Pancreas (tissue), 10 donors: ENCODE measurements at regions not wholly inside any gene's neighbourhood (a gene's known extent, or its start where the extent isn't known, plus 50 kb on each side); places are given as distances from the start of the nearest gene placed in this dataset.
"Not testable (repeated sequence)": the region's sequence is repeated elsewhere in the genome, so short reads cannot be mapped to it uniquely, and the experiment has no call there.

Source experiments
- ATAC-seq, 4 donors: fragments of 200-7000 bp; cut with Tn5 transposase; one replicate each; pipeline versions ENCODE4 v1.8.0 to v1.9.1; 2020; ENCODE audit warnings: mild to moderate bottlenecking in 4 of 4, moderate library complexity in 4 of 4
- DNase-seq, 6 donors: peaks; one replicate each; pipeline ENCODE4 v3.0.0-alpha.2; 2020
- FAIRE-seq: peaks from 2 replicates; lab custom pipeline; 2012; peaks lifted over from hg19 to GRCh38; lab: Jason Lieb, UNC
- H3K27ac ChIP-seq, 4 donors: fragments of 200-600 bp; sonication (generic); 1 replicate in 3 of 4; 2 replicates in 1 of 4; pipeline versions ENCODE4 v1.5.0 to v1.8.0; 2020
- H3K27me3 ChIP-seq, 4 donors: fragments of 200-600 bp; one replicate each; pipeline ENCODE4 v1.8.0; 2021
- H3K36me3 ChIP-seq, 3 donors: fragments of 200-600 bp; sonication (generic) in 1 of 3; one replicate each; pipeline versions ENCODE4 v1.5.0 to v1.8.0; 2020 to 2021
- H3K4me1 ChIP-seq, 3 donors: fragments of 200-600 bp; one replicate each; pipeline ENCODE4 v1.8.0; 2021
- H3K4me3 ChIP-seq, 4 donors: fragments of 200-600 bp; sonication (generic) in 2 of 4; one replicate each; pipeline versions ENCODE4 v1.5.0 to v1.8.0; 2020 to 2021
- H3K9me3 ChIP-seq, 4 donors: fragments of 200-600 bp; one replicate each; pipeline ENCODE4 v1.8.0; 2021
- WGBS, 2 donors: extraction: QIAGEN DNeasy Blood & Tissue Kit; methylation state at CpG; one replicate each; pipeline ENCODE4 v1.1.7; 2013; 5-methylcytosine and 5-hydroxymethylcytosine counted together
- intact Hi-C, 3 donors: fragments of 100-400 bp; cut with DNase I; formaldehyde crosslinking; loops; one replicate each; pipeline versions ENCODE4 v1.11.1 to v1.14.2; 2022
- donor health status: healthy with polysubstance abuse.
- donor health status: DM: no; HTN: no; CAD: no; lungs with moderate emphysema.
- donor health status: DM: no; HTN: no; CAD: no.
- donor health status: control.
- donor health status: control.
- donor health status: Bipolar disorder and iron deficiency.
- donor health status: DM: yes; HTN: yes; CAD: no.
- donor health status: DM: no; HTN: no; CAD: no.
- donor health status: DM: no; HTN: no; CAD: no.
- donor health status: DM: yes; HTN: yes; CAD: no.

- no CpG with 5 or more reads among the region's 2 CpGs for WGBS, 2 donors
- H3K27me3 ChIP-seq, H3K9me3 ChIP-seq, H3K4me3 ChIP-seq, FAIRE-seq, H3K4me1 ChIP-seq, ATAC-seq, H3K27ac ChIP-seq, H3K36me3 ChIP-seq, DNase-seq, intact Hi-C loops: not testable (repeated sequence)
Measured at GRCh38 chr9:67348562-67349423, 356.4 kb upstream of the SPATA31A3 start.

- H3K9me3 ChIP-seq, H3K27ac ChIP-seq, H3K4me1 ChIP-seq, DNase-seq, FAIRE-seq, H3K27me3 ChIP-seq, intact Hi-C loops, H3K4me3 ChIP-seq, ATAC-seq, H3K36me3 ChIP-seq: not testable (repeated sequence)
- 88% methylated on average over 1 of the region's 4 CpGs for WGBS, 2 donors
Measured at GRCh38 chr9:67348094-67348493, 355.7 kb upstream of the SPATA31A3 start.

DNA sequence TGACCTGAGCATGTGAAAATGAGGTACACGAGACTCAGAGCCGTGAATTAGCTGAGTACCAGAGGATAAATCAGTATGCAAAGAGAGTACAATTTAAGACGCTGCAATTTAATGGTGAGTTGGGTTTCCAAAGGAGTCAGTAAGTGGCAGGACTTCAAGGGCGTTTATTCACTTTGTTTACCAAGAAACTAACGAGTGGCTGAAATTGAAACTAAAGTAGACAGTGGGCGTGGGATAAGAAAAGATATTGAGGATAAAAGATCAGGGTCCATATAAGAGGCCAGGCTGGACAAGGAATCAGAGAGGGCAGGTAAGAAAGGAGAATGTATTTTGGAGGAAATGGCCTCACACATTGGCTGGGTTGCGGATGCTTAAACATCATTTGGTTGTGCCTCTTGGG lies 346.9 kb upstream of the SPATA31A3 start:
- H3K36me3 ChIP-seq, H3K27ac ChIP-seq, DNase-seq, ATAC-seq, H3K27me3 ChIP-seq, H3K4me3 ChIP-seq, H3K4me1 ChIP-seq, H3K9me3 ChIP-seq, FAIRE-seq, intact Hi-C loops: not testable (repeated sequence)
- WGBS, 2 donors, result no CpG with 5 or more reads among the region's 7 CpGs

GRCh38 chr9:67338201-67338600 lies 345.9 kb upstream of the SPATA31A3 start:
- FAIRE-seq, intact Hi-C loops, ATAC-seq: not testable (repeated sequence)

GRCh38 chr9:67334727-67335572 lies 342.6 kb upstream of the SPATA31A3 start:
- no CpG with 5 or more reads among the region's 9 CpGs for WGBS, 2 donors
- intact Hi-C loops, FAIRE-seq, H3K27me3 ChIP-seq, H3K36me3 ChIP-seq, H3K9me3 ChIP-seq, DNase-seq, H3K4me3 ChIP-seq, H3K4me1 ChIP-seq, H3K27ac ChIP-seq: not testable (repeated sequence)
- peak; percentile 80 to 94 (median 90) for ATAC-seq

More at GRCh38 chr9:67338201-67338600, 345.9 kb upstream of the SPATA31A3 start:
- DNase-seq, result peak in 1 of 6 donors; percentile 1
- 86 to 94% methylated on average over 5 of the region's 12 CpGs for WGBS, 2 donors
- H3K4me1 ChIP-seq, H3K27ac ChIP-seq, H3K36me3 ChIP-seq, H3K27me3 ChIP-seq, H3K9me3 ChIP-seq, H3K4me3 ChIP-seq: not testable (repeated sequence)

- H3K9me3 ChIP-seq, H3K4me3 ChIP-seq, FAIRE-seq, H3K27me3 ChIP-seq, H3K36me3 ChIP-seq, ATAC-seq, H3K4me1 ChIP-seq, DNase-seq, intact Hi-C loops, H3K27ac ChIP-seq: not testable (repeated sequence)
- no CpG with 5 or more reads among the region's 2 CpGs for WGBS, 2 donors
Measured at GRCh38 chr9:67331634-67332033, 339.3 kb upstream of the SPATA31A3 start.

DNA sequence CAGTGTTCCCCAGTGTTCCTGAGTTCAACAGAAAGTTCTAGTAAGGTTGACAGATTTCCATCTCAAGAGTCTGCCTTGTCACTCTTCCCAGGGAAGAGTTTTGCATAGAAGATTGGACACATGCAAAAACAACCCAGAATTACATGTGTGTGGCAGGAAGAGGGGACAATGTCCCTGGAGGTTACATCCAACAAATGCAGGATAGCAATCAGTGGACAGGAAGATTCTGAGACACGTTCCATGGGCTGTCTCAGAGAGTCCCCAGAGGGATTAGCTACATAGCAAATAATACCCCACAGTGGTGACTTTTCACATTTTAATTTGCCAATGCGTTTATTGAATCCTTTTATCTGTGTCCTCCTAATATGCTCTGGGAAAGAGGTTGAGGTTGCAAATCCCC lies 321.1 kb upstream of the SPATA31A3 start:
- intact Hi-C loops, H3K27me3 ChIP-seq, ATAC-seq, FAIRE-seq, H3K27ac ChIP-seq, H3K4me3 ChIP-seq, H3K9me3 ChIP-seq, DNase-seq, H3K36me3 ChIP-seq, H3K4me1 ChIP-seq: not testable (repeated sequence)
- whole genome bisulfite sequencing, 2 donors, result no CpG with 5 or more reads among the region's 2 CpGs

- H3K27me3 ChIP-seq, ATAC-seq, DNase-seq, intact Hi-C loops, H3K9me3 ChIP-seq, H3K27ac ChIP-seq, H3K36me3 ChIP-seq, FAIRE-seq, H3K4me3 ChIP-seq, H3K4me1 ChIP-seq: not testable (repeated sequence)
- WGBS, 2 donors, result no CpG with 5 or more reads among the region's 5 CpGs
Measured at GRCh38 chr9:67312504-67312903, 320.2 kb upstream of the SPATA31A3 start.

DNA sequence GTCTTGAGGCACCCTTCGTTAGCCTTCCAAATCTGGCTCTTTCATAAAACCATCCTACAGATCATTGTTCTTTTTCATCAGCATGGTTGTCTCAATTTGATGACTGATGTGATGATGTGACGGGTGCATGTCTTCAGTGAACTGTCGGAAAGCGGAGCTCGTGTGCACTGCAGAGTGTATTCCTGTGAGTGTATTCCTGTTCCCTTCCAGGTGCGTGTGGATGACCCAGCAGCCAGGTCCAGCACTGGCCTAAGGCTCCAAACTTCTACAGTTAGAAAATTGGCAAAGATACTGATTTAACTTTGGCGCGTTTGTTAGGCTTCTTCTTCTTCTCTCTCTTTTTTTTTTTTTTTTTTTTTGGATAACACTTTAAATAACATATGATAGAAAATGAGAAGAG lies 314.8 kb upstream of the SPATA31A3 start:
- DNase-seq, H3K27ac ChIP-seq, H3K9me3 ChIP-seq, H3K4me1 ChIP-seq, H3K36me3 ChIP-seq, intact Hi-C loops, H3K27me3 ChIP-seq, ATAC-seq, H3K4me3 ChIP-seq, FAIRE-seq: not testable (repeated sequence)
- no CpG with 5 or more reads among the region's 8 CpGs for WGBS, 2 donors

GRCh38 chr9:67288797-67289196 lies 296.4 kb upstream of the SPATA31A3 start:
- H3K4me1 ChIP-seq, H3K36me3 ChIP-seq, H3K27me3 ChIP-seq, H3K9me3 ChIP-seq, FAIRE-seq, H3K27ac ChIP-seq, intact Hi-C loops, ATAC-seq, DNase-seq, H3K4me3 ChIP-seq: not testable (repeated sequence)
- no CpG with 5 or more reads among the region's 6 CpGs for WGBS, 2 donors

GRCh38 chr9:67288117-67288735 lies 295.9 kb upstream of the SPATA31A3 start:
- WGBS, 2 donors, result no CpG with 5 or more reads among the region's 46 CpGs
- H3K4me3 ChIP-seq, intact Hi-C loops, FAIRE-seq, H3K4me1 ChIP-seq, H3K27ac ChIP-seq, H3K27me3 ChIP-seq, H3K36me3 ChIP-seq, H3K9me3 ChIP-seq, DNase-seq: not testable (repeated sequence)
- peak; percentile 22 to 97 (median 59) for ATAC-seq
